Neural cell (in vitro differentiated cells): ENCODE measurements at regions not wholly inside any gene's neighbourhood (a gene's known extent, or its start where the extent isn't known, plus 50 kb on each side); places are given as distances from the start of the nearest gene placed in this dataset.

ENCODE experiments used
- CTCF ChIP-seq: fragments of 450-650 bp; IDR thresholded peaks from 2 replicates; pipeline ENCODE4 v1.5.1; 2014; ENCODE audit warnings: antibody characterized with exemption, mild to moderate bottlenecking, moderate library complexity; ENCODE audit not compliant: poor library complexity, severe bottlenecking
- EP300 ChIP-seq: fragments of 450-650 bp; conservative IDR thresholded peaks from 2 replicates; pipeline ENCODE4 v1.6.1; 2014; ENCODE audit warnings: antibody characterized with exemption, mild to moderate bottlenecking, moderate library complexity; ENCODE audit not compliant: poor library complexity, severe bottlenecking
- EZH2 ChIP-seq: fragments of 200-600, 300-800 bp; shearing (Covaris generic), sonication (generic); IDR thresholded peaks from 2 replicates; pipeline ENCODE4 v1.6.1; 2014; ENCODE audit warnings: antibody characterized with exemption, low read length, borderline replicate concordance, mild to moderate bottlenecking; ENCODE audit not compliant: insufficient read depth, poor library complexity, severe bottlenecking
- POLR2AphosphoS5 ChIP-seq: IDR thresholded peaks from 2 replicates; pipeline ENCODE4 v1.6.1; 2012
- TAF1 ChIP-seq: IDR thresholded peaks from 2 replicates; pipeline ENCODE4 v1.6.1; 2012; ENCODE audit warnings: low read depth

- TF ChIP-seq POLR2AphosphoS5 (no peak), EP300 (no peak), CTCF (no peak), EZH2 (no peak), TAF1 (no peak)
Measured at GRCh38 chr2:47660168-47660567, 89.4 kb upstream of the KCNK12 start.
